DND-41 (cell line): ENCODE measurements at regions not wholly inside any gene's neighbourhood (a gene's known extent, or its start where the extent isn't known, plus 50 kb on each side); places are given as distances from the start of the nearest gene placed in this dataset.
A peak's percentile ranks its signal among the peaks of the same experiment; 100 is the strongest.

Source experiments
- ATAC-seq: fragments of 200-7000 bp; cut with Tn5 transposase; 3 replicates; pipeline ENCODE4 v1.9.1; 2021; ENCODE audit warnings: low read depth; ENCODE audit not compliant: insufficient read depth
- DNase-seq: peaks from one replicate; pipeline ENCODE4 v3.0.0-alpha.2; 2020
- H2AFZ ChIP-seq: 2 replicates; pipeline ENCODE4 v1.6.0; 2012; ENCODE audit warnings: low read depth, low read length
- H3K27ac ChIP-seq: 2 replicates; pipeline ENCODE4 v1.5.1; 2012; ENCODE audit warnings: low read length, inconsistent platforms
- H3K27me3 ChIP-seq: fragments of 200-600 bp; sonication (generic); 2 replicates; pipeline ENCODE4 v1.6.0; 2012; ENCODE audit warnings: low read length, mild to moderate bottlenecking, inconsistent platforms; ENCODE audit not compliant: insufficient read depth, poor library complexity
- H3K36me3 ChIP-seq: 2 replicates; pipeline ENCODE4 v1.5.1; 2012; ENCODE audit warnings: low read length, inconsistent platforms; ENCODE audit not compliant: insufficient read depth
- H3K4me1 ChIP-seq: 2 replicates; pipeline ENCODE4 v1.5.1; 2012; ENCODE audit warnings: mild to moderate bottlenecking, low read length; ENCODE audit not compliant: insufficient read depth
- H3K4me2 ChIP-seq: 2 replicates; pipeline ENCODE4 v1.6.0; 2012; ENCODE audit warnings: mild to moderate bottlenecking, moderate library complexity, low read length, inconsistent platforms; ENCODE audit not compliant: insufficient read depth
- H3K4me3 ChIP-seq, 2 experiments: fragments of 200-600 bp in 1 of 2; shearing (Covaris generic) in 1 of 2; 2 replicates each; pipeline ENCODE4 v1.5.1; 2012 to 2016; ENCODE audit warnings: inconsistent platforms in 2 of 2, low read length in 2 of 2, mild to moderate bottlenecking in 2 of 2, low read depth in 1 of 2, moderate library complexity in 1 of 2
- H3K79me2 ChIP-seq: 2 replicates; pipeline ENCODE4 v1.6.0; 2012; ENCODE audit warnings: low read length, inconsistent platforms; ENCODE audit not compliant: insufficient read depth
- H3K9ac ChIP-seq: 2 replicates; pipeline ENCODE4 v1.6.0; 2012; ENCODE audit warnings: low read depth, mild to moderate bottlenecking, inconsistent platforms, low read length, moderate library complexity
- H3K9me3 ChIP-seq: 2 replicates; pipeline ENCODE4 v1.5.1; 2012; ENCODE audit warnings: low read length, moderate library complexity, mild to moderate bottlenecking, inconsistent platforms; ENCODE audit not compliant: insufficient read depth, severe bottlenecking
- H4K20me1 ChIP-seq: 2 replicates; pipeline ENCODE4 v1.6.0; 2012; ENCODE audit warnings: low read length; ENCODE audit not compliant: insufficient read depth
- EZH2 ChIP-seq: IDR thresholded peaks from 3 replicates; pipeline ENCODE4 v1.6.1; 2012; ENCODE audit warnings: borderline replicate concordance, low read depth, mild to moderate bottlenecking, moderate library complexity, low read length, inconsistent platforms; ENCODE audit not compliant: severe bottlenecking
- TF ChIP-seq, protein P1 (sequence below): IDR thresholded peaks from 2 replicates; pipeline ENCODE4 v1.5.1; 2012; ENCODE audit warnings: borderline replicate concordance, low read length, moderate library complexity, mild to moderate bottlenecking; ENCODE audit not compliant: poor library complexity, severe bottlenecking; ENCODE audit errors: extremely low read depth

DNA sequence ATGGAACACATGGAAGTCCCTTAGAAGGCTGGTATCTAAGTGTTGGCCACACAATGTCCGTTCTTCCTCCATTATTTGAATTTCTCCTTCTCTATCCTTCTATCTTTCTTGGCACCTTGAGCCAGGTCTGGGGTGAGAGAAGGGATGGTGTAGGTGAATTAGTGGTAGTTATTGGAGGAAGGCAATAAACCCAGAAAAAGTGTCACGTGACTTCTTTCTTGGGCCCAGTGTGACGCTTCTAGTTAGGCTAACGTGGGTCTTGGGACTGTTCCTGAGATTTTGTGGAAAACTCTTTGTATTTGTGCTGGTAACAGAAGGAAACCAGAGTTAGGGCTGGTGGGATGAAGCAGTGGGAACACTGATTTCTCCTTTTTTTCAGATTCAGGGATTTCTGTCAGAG lies 53.1 kb upstream of the ELF5 start:
- Histone ChIP-seq H3K27ac (no peak overlapping the region), H3K27me3 (peaks cover 12% of the 10 kb centered on the region), H3K9me3 (no peaks in the 10 kb centered on the region), H3K4me3 (no peak overlapping the region), H4K20me1 (no peaks in the 10 kb centered on the region), H3K4me1 (no peaks in the 10 kb centered on the region), H3K79me2 (no peaks in the 10 kb centered on the region), H3K36me3 (no peaks in the 10 kb centered on the region), H3K4me2 (no peak overlapping the region), H3K9ac (no peak overlapping the region), H2AFZ (no peak overlapping the region)
- ATAC-seq (no peak), DNase-seq (no peak)
- TF ChIP-seq EZH2, result no peak
- TF ChIP-seq, protein P1, sequence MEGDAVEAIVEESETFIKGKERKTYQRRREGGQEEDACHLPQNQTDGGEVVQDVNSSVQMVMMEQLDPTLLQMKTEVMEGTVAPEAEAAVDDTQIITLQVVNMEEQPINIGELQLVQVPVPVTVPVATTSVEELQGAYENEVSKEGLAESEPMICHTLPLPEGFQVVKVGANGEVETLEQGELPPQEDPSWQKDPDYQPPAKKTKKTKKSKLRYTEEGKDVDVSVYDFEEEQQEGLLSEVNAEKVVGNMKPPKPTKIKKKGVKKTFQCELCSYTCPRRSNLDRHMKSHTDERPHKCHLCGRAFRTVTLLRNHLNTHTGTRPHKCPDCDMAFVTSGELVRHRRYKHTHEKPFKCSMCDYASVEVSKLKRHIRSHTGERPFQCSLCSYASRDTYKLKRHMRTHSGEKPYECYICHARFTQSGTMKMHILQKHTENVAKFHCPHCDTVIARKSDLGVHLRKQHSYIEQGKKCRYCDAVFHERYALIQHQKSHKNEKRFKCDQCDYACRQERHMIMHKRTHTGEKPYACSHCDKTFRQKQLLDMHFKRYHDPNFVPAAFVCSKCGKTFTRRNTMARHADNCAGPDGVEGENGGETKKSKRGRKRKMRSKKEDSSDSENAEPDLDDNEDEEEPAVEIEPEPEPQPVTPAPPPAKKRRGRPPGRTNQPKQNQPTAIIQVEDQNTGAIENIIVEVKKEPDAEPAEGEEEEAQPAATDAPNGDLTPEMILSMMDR, result no peak

DNA sequence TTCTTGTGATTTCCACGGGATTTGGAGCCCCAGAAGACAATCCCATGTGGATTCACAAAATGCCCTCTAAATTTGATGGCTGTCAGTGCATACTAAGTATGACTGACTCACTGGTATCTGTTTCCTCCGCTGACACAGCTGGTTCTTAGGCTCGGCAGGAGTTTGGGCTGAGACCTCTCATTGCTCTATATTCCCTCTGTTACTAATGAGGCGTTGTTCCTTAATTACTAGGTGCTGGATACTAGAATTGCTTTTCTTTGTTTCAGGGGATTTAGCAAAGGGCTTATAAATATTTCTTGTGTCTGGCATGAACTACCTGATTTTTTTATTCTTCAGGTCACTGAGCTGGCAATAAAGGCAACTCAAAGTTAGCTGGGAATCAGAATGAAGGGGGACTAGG lies 53.2 kb upstream of the EHF start:
- ATAC-seq (no peak), DNase-seq (no peak)
- H3K4me1 ChIP-seq, result no peaks in the 10 kb centered on the region
- no peak overlapping the region for H3K4me3 ChIP-seq
- H3K27ac ChIP-seq, result no peak overlapping the region
- H3K79me2 ChIP-seq, result no peaks in the 10 kb centered on the region
- H3K4me2 ChIP-seq, result no peak overlapping the region
- H3K9me3 ChIP-seq, result no peaks in the 10 kb centered on the region
- TF ChIP-seq, protein P1, result no peak
- no peak for TF ChIP-seq EZH2
- H4K20me1 ChIP-seq, result no peaks in the 10 kb centered on the region
- peaks cover 12% of the 10 kb centered on the region for H3K27me3 ChIP-seq
- no peaks in the 10 kb centered on the region for H3K36me3 ChIP-seq
- no peak overlapping the region for H3K9ac ChIP-seq
- no peak overlapping the region for H2AFZ ChIP-seq

DNA sequence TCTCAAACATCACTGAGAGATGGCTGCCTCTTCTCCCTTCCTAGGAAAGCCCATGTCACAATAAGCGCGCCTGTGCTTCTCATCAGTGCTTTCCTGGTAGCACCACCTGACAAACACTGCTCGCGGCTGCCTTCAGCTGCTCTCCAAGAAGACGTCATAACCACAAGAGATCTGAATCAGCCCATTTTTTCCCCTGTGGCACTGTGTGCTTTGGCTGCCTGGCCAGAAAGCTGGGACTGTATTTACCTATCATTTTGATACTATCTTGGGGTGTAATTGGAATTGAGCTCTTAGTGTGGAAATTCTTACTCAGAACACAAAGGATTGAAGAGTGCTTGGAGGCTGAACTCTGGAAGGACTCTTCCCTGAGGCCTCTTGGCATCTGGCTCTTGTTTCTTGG lies 50.3 kb upstream of the EHF start:
- H3K4me1 ChIP-seq, result no peaks in the 10 kb centered on the region
- no peak overlapping the region for H3K9ac ChIP-seq
- no peaks in the 10 kb centered on the region for H3K36me3 ChIP-seq
- H4K20me1 ChIP-seq, result 0 out of 2 replicates have a peak, but pooled peaks cover 3% of the 10 kb centered on the region
- peak; percentile 30 for DNase-seq
- no peak overlapping the region for H2AFZ ChIP-seq
- no peak for TF ChIP-seq EZH2
- TF ChIP-seq, protein P1, result no peak
- H3K27me3 ChIP-seq, result peaks cover 10% of the 10 kb centered on the region
- no peaks in the 10 kb centered on the region for H3K79me2 ChIP-seq
- no peak overlapping the region for H3K27ac ChIP-seq
- H3K9me3 ChIP-seq, result no peaks in the 10 kb centered on the region
- no peak overlapping the region for H3K4me3 ChIP-seq
- peak; percentile 88 for ATAC-seq
- no peak overlapping the region for H3K4me2 ChIP-seq
